ENCODE measurements at regions not wholly inside any gene's neighbourhood (a gene's known extent, or its start where the extent isn't known, plus 50 kb on each side); places are given as distances from the start of the nearest gene placed in this dataset.

GRCh38 chr3:153495422-153495821 is 333.4 kb downstream of the RAP2B start:
- no peak for TF ChIP-seq CTCF (IDR thresholded peaks at IDR 0.05)
- TF ChIP-seq RNF2 (IDR thresholded peaks at IDR 0.05; ENCODE audit: borderline replicate concordance, low read depth), result no peak
- TF ChIP-seq POLR2A (IDR thresholded peaks at IDR 0.05; ENCODE audit: low read length), result no peak
- no peak for TF ChIP-seq EP300 (IDR thresholded peaks at IDR 0.05)

All from A549 (cell line).